HG02610 (cell line): ENCODE measurements at regions not wholly inside any gene's neighbourhood (a gene's known extent, or its start where the extent isn't known, plus 50 kb on each side); places are given as distances from the start of the nearest gene placed in this dataset.

Experiments
- ATAC-seq: cut with Tn5 transposase; IDR thresholded peaks from one replicate; pipeline ENCODE4 v1.9.1; 2021; ENCODE audit warnings: mild to moderate bottlenecking, moderate library complexity; ENCODE audit not compliant: unreplicated experiment

DNA sequence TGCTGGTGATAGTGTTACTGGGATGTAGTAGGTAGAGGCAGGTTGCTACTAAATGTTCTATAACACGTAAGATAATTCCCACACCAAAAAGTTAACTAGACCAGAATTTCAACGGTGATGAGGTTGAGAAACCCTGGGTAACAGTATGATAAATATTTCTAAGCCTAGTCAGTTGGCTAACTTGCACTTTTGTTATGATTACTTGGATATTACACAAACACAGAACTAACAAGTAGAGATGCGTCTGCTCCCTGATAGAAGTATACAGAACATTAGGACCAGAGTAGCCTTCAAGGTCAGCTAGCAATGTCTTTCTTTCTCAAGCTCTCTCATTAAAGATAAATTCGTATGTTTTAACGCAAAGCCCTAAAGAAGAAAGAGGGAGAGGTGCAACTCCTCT is 86.2 kb upstream of the FZD8 start:
- no peak for ATAC-seq

GRCh38 chr10:35726846-35727245 is 84.8 kb upstream of the FZD8 start:
- no peak for ATAC-seq

DNA sequence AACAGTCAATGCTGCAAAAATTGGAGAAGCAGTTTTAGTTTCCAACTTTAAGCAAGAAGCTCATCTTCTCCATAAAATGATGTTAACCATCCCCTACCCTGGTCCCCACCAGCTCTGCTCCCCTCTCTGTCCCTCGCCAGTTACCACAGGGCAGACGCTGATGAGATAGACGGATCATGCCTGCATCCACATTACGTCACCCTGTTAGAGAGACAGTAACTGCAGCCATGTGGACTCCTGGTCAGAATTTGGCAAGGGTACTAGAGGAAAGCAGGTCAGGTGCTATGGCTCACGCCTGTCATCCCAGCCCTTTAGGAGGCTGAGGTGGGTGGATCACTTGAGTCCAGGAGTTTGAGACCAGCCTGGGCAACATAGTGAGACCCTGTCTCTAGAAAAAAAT is 81.9 kb upstream of the FZD8 start:
- no peak for ATAC-seq

- ATAC-seq: no peak
Observed at GRCh38 chr10:35723059-35723458, 81.0 kb upstream of the FZD8 start.

- ATAC-seq: no peak
Observed at GRCh38 chr10:35722636-35723035, 80.5 kb upstream of the FZD8 start.

GRCh38 chr10:35722226-35722625 is 80.1 kb upstream of the FZD8 start:
- ATAC-seq: no peak

GRCh38 chr10:35720366-35720765 is 78.3 kb upstream of the FZD8 start:
- ATAC-seq: no peak

- ATAC-seq: no peak
Observed at GRCh38 chr10:35716776-35717175, 74.7 kb upstream of the FZD8 start.

DNA sequence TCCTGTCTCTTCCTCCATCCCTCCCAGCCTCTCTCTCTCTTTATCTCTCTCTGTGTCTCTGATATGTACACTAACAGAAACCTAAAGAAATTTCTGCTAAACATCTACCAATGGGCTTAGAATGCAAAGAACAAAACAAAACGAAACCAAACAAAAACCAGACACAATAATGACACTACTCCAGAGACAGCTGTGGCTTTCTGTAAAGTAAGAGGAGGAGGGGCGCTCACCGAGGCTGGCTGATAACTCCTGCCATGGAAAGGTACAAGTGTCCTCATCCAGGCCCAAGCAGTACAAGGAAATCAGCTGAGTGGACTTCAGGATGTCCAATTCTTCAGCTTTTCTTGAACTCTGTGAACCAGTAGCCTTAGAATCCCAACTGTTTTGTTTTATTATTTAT is 70.4 kb upstream of the FZD8 start:
- ATAC-seq: no peak

- no peak for ATAC-seq
Observed at GRCh38 chr10:35711615-35712411, 69.7 kb upstream of the FZD8 start.

DNA sequence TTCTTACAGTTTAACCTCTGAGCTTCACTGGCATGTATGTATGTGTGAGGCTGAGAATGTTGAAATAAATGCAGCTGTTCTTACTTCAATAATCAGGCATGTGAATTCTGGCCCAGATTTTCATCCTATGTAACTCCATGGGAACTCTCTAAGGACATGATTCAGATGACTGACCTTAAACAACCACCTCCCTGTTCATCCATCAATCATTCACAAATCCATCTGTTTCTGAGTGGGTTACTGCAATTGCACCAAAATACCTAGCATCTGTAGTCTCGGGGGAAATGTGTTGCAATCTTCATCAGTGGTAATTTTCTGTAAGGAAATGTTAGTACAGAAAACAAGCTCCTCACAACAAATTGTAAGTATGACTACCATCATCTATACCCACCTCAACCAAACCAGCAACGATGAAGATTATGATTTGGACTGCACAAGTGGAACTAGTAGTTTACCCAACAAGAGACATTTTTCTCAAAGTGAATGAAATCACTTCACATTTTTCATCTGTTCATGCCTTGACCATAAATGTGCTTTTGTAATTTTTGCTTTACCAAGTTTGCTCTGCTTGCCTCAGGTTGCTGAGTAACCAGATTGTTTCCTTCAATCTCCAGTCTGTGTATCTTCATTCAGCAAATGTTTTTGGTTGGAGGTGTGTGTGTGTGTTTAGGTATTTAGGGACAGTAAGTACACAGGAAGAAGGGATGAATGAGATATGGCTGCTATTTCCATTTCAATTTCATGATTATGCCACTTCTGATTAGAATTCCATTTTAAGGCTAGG is 65.7 kb upstream of the FZD8 start:
- ATAC-seq: no peak

DNA sequence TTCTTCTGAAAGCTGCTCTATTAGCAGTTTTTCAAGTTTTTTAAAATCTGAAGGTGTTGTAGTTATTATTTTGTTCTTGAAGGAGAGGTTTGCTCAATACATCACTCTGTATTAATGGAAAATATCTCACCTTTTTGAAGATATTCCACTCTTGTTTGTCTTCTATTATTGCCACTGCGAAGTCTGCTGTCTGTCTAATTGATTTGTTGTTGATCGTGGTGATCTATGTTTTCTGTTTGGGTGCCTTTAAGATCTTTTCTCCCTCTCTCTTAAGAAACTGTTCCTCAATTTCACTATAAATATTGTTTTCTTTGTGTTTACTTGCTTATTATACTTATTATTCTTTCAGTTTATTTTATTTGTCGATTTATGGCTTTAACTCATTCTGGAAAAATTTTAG is 64.9 kb upstream of the FZD8 start:
- ATAC-seq: no peak

DNA sequence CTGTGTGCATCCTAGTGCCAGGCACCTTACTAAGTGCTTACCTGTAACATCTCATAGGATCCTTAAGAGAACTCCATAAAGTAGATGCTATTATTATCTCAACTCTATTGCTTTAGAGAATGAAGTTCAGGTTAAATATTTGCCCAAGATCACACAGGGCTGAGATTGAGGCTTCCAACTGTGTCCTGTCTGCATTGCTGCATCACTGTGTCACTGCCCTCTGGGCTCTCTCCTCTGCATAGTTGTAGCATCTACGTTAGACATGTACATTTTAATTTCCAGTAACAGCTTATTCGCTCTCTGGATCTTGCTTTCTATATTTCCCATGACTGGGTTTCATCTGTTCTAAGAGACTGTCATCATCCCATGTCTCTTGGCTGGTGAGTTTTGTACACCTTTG is 63.6 kb upstream of the FZD8 start:
- no peak for ATAC-seq

GRCh38 chr10:35705051-35705450 is 63.0 kb upstream of the FZD8 start:
- ATAC-seq: no peak

DNA sequence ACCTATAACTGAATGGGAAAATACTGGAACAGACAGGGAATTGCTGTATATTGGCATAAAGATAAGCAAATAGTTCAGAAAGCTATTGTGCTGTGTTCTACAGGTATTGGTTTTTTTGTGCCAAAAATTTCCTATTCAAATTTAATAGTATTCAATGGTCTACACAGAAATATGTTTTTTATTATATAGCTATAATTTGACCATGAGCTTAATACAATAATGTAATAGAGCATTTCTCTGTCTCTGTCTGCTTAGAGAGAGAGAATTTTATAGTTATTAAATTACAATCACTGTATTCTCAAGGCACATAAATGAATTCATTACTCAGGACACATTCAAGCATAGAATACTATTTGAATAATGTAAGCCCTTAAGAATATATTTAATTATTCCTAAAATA is 62.3 kb upstream of the FZD8 start:
- no peak for ATAC-seq

DNA sequence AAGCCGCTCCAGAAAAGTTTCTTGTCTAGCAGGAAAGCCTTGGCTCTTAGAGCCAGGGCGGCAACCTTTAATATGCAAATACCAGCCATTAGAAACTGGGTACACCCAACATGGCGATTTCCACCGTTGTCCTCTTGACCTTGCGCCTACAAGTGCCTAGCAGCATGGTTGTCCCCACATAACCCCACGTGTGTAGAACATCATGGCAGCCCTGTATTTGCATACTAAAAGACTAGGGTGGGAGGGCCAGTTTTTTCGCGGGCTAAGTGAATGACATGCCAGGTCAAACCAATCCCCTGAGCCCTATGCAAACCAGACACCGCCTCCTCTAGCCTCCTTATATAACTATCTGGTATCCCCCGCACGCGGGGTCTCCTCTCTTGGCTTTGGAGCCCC is 58.4 kb upstream of the FZD8 start:
- ATAC-seq: no peak

DNA sequence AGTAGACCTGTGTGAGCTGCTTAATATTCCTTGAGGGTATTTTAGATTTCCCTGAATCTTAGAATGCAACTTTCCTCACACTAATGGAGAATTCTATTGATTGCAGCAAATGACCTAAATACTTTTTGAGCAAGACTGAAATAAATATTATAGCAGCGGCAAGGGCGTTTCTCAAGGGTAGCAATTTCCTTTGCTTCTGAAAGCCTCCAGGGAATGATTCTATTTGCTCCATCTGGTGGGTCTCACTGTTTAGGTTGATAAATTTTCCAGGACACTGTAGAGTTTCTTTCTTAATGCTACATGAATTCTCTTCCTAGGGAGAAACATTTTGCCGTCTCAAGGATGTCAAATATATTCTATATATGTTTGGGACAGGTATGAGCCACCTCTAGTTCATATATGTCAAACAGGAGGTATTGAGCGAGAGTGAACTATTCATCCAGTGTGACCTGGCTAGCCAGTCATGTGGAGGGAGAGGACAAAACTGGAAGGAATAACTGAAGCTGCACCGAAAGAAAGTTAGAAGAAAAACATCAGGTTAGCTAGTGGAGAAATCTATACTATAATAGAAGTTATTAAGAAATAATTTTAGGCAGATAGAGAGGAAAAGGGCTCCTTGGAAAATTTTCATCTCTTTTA is 57.9 kb upstream of the FZD8 start:
- ATAC-seq: no peak

DNA sequence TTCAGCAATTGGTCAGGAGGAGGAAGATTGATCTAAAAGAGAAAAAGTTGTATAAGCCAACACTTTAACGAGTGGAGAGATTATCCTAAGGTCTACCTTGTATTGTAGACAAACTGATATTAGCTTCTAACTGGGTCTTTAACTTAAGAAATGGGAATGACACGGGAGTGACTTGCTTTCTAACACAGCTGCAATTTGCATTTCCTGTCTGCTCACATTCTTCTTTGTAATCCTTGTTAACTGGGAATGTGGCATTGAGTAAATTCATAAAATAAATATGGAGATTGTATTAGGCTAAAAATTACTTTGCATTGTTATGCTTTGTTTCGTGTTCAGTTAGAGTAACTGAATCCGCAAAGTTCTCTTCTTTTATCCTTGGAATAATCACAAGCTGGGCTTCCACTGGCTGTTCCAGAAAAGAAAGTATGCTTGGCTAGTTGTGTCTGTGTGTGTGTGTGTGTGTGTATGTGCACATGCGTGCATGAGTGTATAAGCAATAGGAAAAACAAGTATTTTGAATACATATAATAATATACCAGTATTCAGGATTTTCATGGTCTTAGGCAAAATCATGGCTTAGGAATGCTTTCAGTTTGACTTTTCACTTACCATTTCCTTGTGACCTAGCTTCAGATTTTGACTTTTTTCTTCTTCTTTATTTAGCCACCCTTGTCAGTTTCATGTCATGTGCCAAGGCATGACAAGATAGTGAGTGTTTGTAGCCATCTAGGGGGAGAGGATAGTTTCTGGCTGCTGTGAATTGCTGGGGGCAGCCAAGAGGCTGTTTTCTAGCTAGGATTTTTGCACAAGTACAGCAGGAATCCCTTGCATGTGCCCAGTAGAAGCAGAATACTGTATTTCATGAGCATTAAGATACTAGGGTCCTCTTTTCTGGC is 54.5 kb upstream of the FZD8 start:
- ATAC-seq: no peak

DNA sequence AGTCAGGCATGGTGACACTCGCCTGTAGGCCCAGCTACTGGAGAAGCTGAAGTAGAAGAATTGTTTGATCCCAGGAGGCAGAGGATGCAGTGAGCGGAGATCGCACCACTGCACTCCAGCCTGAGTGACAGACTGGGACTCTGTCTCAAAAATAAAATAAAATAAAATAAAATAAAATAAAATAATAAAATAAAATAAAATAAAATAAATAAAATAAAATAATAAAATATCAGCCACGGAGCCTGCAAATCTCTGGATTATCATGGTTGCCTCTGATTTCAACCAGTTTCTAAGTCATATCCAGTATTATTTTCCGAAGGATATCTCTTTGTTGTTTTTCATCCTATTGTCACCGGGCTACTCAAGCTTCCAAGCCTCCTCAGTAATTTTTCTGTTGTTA is 51.7 kb upstream of the FZD8 start:
- no peak for ATAC-seq
